HG02885 (cell line): ENCODE measurements at regions not wholly inside any gene's neighbourhood (a gene's known extent, or its start where the extent isn't known, plus 50 kb on each side); places are given as distances from the start of the nearest gene placed in this dataset.
"Not testable (repeated sequence)": the region's sequence is repeated elsewhere in the genome, so short reads cannot be mapped to it uniquely, and the experiment has no call there.

Experiments used
- ATAC-seq: cut with Tn5 transposase; IDR thresholded peaks from one replicate; pipeline ENCODE4 v1.9.1; 2021; ENCODE audit warnings: mild to moderate bottlenecking; ENCODE audit not compliant: unreplicated experiment, poor library complexity

DNA sequence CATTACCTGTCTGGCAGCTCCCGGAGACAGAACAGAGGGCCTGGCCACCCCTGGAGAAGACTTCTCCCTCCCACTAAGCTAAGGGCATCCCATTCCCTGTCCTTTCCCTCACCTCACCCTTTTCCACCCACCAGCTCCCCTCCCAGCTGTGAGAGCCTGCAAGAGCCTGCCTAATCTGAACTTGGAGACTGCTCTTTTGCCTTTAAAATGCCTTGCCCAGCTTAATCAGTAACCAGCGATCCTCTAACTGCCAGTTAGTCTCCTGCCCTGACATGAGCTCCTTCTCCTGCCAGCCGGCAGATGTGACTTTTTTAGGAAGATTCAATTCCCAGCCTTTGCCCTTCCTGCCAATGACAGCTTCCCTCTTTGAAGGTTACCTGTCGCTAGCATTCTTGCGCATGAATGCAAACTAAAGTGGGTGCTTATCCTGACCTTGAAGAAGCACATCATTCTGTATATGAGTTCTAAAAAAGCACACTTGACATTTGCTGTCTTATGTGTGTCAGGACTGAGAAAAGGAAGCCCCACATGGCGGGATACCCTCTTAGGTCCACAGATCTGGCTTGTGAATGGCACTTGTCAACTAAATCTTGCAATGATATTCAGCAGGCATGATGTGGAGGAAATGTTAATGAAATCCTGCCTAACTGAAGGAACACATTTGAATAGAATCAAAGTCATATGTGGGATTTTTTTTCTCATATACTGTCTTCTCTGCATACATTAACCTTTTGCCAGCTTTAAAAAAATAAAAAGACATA lies 411.2 kb upstream of the SLC30A5 start:
- ATAC-seq, result no peak

DNA sequence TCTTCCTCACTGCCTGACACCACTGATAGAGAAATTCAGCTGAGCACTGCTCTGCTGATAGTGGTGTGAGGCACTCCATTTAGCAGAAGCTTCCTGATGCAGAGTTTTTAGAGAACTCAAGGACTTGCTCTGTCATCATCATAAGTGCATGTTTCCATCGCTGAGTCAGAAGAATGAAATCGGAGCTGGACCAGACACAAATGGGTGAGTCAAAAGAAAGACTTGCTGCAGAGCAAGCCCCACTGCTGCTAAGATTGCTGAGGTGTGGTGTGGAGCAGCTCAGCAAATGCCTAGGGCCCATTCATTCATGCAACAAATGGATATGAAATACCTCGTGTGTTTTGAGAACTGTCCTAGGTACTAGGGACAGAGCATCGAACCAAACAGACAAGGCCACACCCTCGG lies 410.2 kb upstream of the SLC30A5 start:
- ATAC-seq, result no peak

DNA sequence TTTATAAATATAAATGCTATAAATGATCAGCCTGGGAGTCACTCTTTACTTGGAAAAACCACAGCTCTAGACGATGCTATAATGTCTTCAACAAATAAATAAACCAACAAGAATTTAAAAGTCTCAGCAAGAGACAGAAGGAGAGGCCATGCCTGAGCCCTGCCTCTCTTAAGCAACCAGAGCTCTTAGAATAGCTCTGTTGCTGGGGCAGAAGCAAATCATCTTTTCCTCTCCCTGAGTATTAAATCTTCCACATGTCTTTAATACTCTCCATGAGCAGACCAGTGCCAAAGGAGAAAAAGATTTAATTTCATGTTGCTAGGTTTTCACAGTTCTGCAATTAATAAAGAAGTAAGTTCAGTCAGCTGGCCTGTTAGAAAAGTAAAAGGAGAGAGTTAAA lies 408.0 kb upstream of the SLC30A5 start:
- no peak for ATAC-seq

DNA sequence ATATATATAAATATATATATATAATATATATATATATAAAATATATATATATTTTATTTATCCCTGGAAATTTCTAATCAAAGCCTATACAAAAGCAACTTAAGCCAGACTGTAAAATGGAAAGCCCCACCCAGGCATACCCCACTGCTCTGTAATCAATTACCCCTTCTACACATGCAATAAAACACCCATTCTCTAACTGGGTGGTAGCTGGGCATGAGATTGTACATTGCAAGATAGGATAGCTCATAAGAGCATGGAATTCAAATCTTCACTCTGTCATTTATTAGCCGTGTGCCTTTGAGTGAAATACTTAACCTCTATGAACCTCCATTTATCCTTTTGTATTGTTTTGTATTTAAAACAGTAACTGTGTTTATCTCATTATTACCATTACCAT lies 405.3 kb upstream of the SLC30A5 start:
- no peak for ATAC-seq

- ATAC-seq, result no peak
Observed at GRCh38 chr5:68689010-68689409, 404.8 kb upstream of the SLC30A5 start.

DNA sequence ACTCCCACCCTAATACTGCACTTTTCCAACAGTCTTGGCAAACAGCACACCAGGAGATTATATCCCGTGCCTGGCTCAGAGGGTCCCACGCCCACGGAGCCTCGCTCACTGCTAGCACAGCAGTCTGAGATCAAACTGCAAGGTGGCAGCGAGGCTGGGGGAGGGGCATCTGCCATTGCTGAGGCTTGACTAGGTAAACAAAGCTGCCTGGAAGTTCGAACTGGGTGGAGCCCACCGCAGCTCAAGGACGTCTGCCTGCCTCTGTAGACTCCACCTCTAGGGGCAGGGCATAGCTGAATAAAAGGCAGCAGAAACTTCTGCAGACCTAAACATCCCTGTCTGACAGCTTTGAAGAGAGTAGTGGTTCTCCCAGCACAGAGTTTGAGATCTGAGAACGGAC lies 401.9 kb upstream of the SLC30A5 start:
- ATAC-seq, result not testable (repeated sequence)

DNA sequence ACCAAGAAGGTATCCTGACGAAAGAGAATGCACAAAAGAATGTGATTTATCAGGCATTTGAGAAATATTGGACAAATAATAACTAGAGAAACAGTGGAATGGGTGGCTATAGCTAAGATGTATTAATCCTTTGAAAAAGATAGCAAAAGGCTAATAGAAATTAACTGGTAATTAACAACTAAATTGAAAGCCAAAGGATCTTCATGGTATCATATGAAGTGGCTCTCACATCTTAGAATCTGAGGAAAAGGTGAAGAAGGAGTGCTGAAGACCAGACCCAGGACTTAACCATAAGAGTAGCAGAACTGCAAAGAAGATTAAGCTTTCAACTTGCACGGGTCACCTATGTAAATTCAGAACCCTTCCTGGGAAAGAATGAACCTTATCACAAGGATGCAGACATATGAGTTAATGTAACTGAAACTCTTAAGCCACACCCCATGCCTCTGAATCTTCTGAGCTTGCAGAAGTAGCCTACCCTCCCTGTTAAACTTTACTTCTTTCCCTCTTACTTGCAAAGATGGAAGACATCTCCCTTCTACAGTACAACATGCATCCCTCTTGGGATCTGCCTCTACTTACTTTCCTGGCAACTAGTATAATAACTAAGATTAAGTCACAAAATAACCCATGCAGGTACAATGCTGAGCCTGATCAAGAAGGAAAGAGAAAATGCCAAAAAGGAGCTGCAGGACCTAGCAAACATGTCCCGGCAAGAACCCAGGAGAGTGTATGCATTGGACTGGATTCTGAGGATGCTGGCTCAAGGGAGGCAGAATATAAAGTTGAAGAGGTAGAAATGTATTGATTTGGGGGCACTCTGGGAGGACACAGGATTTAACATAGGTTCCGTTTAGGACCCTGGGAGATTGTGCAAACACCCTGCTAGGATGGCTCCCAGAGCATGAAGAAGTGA lies 395.5 kb upstream of the SLC30A5 start:
- ATAC-seq, result no peak

GRCh38 chr5:68699966-68700365 lies 393.8 kb upstream of the SLC30A5 start:
- ATAC-seq, result no peak

DNA sequence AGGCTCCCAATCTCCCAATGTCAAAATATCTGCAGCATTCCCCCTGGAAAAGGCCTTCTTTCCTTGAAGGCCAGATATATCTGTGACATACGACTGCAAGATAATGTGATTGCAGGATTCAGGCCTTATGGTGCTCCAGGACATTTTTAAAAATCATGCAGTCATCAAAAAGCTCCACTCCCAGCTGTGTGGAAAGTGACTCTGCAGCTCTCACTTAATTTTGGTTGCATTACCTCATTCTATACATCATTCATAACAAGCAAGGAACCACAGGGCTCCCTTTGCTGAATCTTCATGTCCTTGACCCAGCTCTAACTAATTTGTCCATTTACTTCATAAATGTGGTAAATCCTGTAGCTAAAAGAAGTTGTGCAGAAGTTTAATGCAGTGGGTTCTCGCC lies 386.2 kb upstream of the SLC30A5 start:
- ATAC-seq, result no peak

GRCh38 chr5:68708156-68708841 lies 385.5 kb upstream of the SLC30A5 start:
- ATAC-seq, result no peak

GRCh38 chr5:68708842-68709170 lies 385.0 kb upstream of the SLC30A5 start:
- no peak for ATAC-seq

DNA sequence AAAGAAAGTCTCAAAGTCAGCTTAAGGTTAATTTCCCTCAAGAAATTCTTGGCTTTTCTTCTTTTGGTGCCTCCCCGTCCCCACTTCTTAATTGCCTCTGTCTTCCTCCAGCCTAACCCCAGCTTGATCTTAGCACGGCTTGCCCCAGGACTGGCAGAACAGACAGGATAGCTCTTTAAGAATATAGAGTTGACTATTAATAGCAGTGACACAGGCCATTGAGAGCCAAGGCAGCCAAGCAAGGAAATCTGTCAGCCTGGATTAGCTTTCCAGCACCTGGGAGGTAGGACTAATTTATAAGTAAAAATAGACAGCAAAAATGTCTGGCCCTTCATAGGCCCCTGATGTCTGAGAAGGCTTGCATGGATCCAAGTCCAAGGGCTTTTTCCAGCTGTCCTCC lies 384.6 kb upstream of the SLC30A5 start:
- no peak for ATAC-seq

DNA sequence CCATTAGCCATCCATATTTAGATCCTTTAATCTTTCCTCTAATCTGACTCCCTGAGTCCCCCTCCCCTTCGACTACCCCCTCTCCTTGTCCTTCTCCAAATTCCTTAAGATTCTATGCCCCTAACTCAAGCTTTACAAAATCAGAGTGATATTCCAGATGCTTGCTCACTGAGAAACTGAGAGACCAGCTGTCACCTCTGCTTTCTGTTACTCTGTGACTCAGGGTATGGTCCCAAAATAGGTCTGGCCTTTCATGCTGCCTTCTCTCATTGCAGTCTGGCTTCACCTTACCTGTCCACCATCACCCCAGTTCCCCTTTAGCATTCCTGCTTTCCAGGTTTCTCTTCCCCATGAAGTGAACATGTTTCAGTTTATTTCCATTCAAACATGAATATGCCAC lies 383.3 kb upstream of the SLC30A5 start:
- peak; percentile 55 for ATAC-seq

- ATAC-seq, result peak; percentile 91
Observed at GRCh38 chr5:68711293-68712200, 382.3 kb upstream of the SLC30A5 start.

- ATAC-seq, result no peak
Observed at GRCh38 chr5:68714810-68715209, 379.0 kb upstream of the SLC30A5 start.

DNA sequence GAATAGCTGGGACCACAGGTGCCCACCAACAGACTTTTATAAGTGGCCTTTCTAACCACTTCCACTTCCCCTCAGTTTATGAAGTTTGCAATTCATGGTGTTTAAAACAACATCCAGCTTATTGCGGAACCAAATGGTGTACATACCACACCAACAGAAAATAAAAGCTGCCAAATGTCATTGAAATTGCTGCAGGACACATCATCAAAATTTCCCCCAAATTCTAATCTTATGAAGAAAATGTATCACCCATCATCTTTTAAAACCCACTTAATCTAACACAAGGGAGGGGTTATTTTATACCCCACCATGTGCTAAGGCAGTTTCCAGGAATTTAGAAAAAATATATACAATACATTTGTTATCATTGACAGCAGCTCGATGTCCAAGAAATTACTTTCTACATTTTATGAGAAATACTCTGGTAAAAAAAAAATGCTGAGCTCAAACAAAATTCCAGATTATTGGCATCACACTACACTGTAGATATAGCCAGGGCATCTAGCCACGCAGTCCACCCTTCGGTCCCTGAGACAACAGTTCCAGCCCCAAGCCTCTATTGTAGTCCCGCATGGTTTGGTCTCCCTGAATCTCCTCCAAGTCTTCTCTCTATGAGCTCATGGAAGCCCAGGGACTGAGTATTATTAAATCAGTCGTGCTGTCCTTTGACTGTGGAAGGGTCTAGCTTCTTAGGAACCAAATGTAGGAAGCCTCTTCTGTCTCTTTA lies 372.8 kb upstream of the SLC30A5 start:
- no peak for ATAC-seq

GRCh38 chr5:68722357-68722756 lies 371.5 kb upstream of the SLC30A5 start:
- no peak for ATAC-seq

GRCh38 chr5:68725905-68726683 lies 367.7 kb upstream of the SLC30A5 start:
- no peak for ATAC-seq

DNA sequence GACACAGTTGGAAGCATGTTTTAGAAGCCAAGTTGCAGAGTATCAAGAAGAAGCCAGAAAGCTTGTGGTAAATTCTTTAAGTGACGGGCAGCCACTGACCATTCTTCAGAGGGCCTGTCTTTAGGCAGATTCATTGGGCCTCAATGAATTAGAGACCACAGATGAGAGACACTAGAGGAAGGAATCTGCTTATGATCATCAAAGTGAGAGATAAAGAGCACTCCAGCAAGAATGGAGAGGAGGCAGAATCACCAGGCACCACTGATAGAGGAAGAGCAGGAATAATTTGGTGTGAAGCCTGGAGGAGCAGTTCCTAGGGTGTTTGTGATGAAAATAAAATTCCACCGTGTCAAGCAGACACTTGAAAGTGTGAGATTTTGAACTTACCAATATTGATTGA lies 365.9 kb upstream of the SLC30A5 start:
- ATAC-seq, result no peak
